GM12873 (cell line): ENCODE measurements at regions not wholly inside any gene's neighbourhood (a gene's known extent, or its start where the extent isn't known, plus 50 kb on each side); places are given as distances from the start of the nearest gene placed in this dataset.

ENCODE experiments used
- CTCF ChIP-seq: IDR thresholded peaks from 2 replicates; pipeline ENCODE4 v1.5.1; 2012; ENCODE audit warnings: low read depth, mild to moderate bottlenecking, moderate library complexity, low read length, control low read depth; ENCODE audit not compliant: insufficient read depth; ENCODE audit errors: missing control alignments

GRCh38 chr15:98288091-98288590 is 327.6 kb downstream of the ARRDC4 start:
- TF ChIP-seq CTCF, result no peak

- TF ChIP-seq CTCF, result no peak
Measured at GRCh38 chr15:98289747-98290146, 329.2 kb downstream of the ARRDC4 start.

GRCh38 chr15:98292442-98293240 is 332.1 kb downstream of the ARRDC4 start:
- peak; percentile 92 for TF ChIP-seq CTCF

GRCh38 chr15:98294126-98294525 is 333.6 kb downstream of the ARRDC4 start:
- TF ChIP-seq CTCF, result no peak

GRCh38 chr15:98295101-98295759 is 334.7 kb downstream of the ARRDC4 start:
- peak; percentile 38 for TF ChIP-seq CTCF

GRCh38 chr15:98296653-98297052 is 336.1 kb downstream of the ARRDC4 start:
- no peak for TF ChIP-seq CTCF

GRCh38 chr15:98304371-98304770 is 343.9 kb downstream of the ARRDC4 start:
- no peak for TF ChIP-seq CTCF
